Activated CD4-positive, CD25-positive, alpha-beta regulatory T cell (primary cell): ENCODE measurements at regions not wholly inside any gene's neighbourhood (a gene's known extent, or its start where the extent isn't known, plus 50 kb on each side); places are given as distances from the start of the nearest gene placed in this dataset.

Experiments used
- DNase-seq, 4 experiments: peaks; one replicate each; lab custom pipeline; 2025; lab: John Stamatoyannopoulos, UW

DNA sequence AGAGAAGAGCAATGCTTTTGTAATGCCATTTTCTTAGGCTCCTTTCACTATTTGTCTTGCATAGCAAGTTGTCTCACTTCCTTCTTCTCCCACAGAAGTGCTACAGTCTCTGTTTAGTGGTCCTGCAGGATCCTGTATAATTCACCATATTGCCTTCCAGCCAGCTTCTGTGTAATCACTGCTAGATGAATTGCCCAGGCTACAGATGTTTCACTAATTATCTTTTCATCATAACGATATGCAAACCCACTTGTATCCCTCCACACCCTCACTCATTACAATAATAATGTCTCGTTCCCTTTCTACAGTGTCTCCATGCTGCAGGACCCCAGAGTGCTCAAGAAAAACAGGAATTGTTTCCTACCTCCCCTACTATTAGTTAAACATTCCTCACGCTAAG lies 402.9 kb downstream of the TBL1XR1 start:
- no peak for DNase-seq

DNA sequence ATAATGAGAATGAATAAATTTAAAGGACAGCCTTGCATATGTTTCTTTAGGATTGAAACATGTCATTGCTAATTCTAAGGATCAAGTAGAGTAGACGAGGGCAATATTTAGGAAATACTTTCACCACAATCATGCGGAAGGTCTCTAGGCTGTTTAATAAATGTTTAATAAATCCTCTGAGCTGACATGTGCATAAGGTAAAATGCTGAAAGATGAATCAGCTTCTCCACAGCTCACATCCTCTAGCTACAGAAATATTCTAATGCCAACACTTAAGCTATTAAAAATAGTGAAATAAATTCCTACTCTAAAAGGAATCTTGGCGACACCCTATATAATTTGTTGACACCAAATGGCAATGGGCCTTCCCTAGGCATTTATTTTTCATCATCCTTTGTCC lies 407.3 kb downstream of the TBL1XR1 start:
- no peak for DNase-seq

DNA sequence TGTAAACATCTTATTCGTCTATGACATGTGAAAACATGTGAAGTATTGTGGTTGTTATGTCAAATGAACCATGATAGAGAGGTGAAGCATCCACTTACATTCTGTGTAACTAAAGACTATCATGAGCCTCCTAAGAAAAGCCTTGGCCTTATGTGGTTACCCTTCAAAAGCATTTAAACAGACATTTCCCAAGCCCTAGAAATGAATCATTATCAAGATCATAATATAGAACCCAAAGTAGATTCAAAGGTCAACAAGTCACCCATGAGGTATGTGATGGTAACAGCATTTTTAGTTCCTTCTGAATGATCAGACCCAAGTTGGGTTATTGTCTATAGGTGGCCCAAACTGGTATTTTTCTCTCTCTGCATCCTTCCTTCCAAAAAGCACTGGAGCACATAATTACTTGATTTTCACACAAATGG lies 408.0 kb downstream of the TBL1XR1 start:
- DNase-seq, result no peak

DNA sequence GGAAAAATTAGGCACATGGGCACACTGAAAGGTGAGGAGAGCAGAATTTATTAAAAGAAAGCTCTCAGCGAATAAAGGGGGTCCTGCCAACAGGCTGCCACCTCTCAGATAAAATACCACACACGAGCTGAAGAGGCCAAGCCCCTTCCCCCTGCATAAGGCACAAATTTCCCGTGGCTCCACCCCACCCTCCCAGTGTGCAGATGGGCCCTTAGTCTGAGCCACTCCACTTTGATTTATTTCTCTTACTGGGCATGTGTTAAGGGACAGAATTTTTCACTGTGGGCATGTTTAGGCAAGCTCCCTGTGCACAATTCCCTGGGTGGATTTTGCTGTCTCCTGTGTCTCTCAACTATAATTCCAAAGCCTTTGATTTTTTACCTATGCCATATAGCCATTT lies 409.8 kb downstream of the TBL1XR1 start:
- no peak for DNase-seq

GRCh38 chr3:176785171-176785570 lies 412.1 kb downstream of the TBL1XR1 start:
- DNase-seq, result no peak

DNA sequence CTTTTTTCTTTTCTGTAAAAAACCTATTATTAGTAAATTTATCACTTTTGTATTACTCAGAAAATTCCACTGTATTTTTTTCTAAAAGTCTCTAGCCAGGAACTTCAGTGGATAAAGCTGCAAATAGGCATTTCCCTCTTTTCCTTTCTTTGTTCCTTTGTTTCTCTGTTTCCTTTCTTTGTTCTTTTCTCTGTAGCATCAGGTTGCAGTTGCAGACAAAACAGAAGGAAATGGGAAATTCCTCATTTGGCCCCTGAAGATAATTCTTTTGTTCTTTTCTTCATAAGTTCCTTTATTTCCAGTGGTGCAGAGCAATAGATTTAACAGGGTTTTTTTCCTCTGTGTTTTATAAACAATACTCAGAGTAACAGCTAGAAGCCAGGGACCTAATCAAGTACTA lies 416.5 kb downstream of the TBL1XR1 start:
- no peak for DNase-seq

DNA sequence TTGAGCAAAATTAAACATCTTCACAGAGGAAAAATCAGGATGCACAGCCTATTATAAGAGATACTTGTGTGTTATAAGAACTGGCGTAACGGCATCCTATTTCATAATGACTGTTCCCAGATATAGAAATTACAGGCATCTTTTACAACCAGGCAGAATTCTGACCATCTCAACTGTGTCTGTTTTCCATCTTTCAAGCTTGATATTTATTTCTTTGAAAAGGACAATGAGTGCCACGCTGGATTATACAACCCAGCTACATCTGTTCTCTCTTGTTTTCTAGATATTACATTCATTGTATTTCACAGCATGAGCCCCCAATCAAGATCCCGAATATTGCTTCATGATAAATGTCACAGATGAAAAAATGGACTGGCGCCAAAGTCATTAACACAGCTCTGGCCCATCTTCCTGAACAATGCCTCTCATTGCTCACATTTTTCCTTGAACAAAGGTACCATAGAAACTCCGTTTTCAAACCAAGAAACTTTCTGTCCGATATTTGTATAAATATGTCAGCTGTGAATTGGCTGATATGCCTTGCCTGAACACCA lies 420.6 kb downstream of the TBL1XR1 start:
- DNase-seq, result no peak

DNA sequence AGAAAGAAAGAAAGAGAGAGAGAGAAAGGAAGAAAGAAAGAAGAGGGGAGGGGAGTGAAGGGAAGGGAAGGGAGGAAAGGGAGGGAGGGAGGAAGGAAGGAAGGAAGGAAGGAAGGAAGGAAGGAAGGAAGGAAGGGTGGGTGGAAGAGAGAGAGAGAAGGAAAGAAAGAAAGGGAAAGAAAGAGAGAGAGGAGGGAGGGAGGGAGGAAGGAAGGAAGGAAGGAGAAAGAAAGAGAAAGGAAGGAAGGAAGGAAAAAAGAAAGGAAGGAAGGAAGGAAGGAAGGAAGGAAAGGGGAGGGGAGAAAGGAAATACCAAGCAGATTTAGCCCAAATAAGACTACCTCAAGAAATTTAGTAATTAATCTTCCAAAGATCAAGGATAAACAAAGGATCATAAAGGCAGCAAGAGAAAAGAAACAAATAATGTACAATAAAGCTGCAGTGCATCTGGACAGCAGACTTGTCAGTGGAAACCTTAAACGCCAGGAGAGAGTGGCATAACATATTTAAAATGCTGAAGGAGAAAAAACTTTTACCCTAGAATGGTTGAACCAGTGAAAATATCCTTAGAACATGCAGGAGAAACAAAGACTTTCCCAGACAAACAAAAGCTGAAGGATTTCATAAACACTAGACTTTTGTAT lies 427.6 kb downstream of the TBL1XR1 start:
- no peak for DNase-seq

- DNase-seq, result no peak
These were observed 429.9 kb downstream of the TBL1XR1 start for GRCh38 chr3:176767385-176767784.

GRCh38 chr3:176766862-176767261 lies 430.4 kb downstream of the TBL1XR1 start:
- DNase-seq, result no peak

DNA sequence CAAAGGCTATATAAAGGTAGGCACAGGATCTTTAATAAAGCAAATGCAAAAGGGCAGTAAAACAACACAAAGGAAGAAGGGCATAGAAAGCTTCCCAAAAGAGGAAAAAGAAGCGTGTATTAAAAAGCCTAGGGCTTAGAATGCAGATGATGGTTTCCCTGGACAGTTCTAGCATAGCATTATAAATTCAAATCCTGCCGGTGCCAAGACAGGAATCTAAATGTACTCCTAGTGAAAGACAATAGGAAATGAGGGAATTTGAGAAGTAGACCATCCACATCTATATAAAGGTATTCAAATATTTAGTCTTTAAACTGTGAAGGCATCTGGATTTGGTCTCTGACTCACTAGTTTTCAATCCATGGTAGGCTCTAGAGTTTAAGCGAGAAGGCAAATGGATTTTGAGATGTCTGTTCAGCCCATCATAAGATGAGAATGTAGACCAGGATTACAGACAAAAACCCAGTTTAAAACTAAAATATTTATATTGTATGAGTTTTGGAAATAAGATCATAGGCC lies 431.8 kb downstream of the TBL1XR1 start:
- no peak for DNase-seq

GRCh38 chr3:176759815-176760506 lies 437.3 kb downstream of the TBL1XR1 start:
- no peak for DNase-seq

GRCh38 chr3:176757429-176757828 lies 439.9 kb downstream of the TBL1XR1 start:
- no peak for DNase-seq

GRCh38 chr3:176755977-176756376 lies 441.3 kb downstream of the TBL1XR1 start:
- DNase-seq, result no peak

GRCh38 chr3:176755552-176755951 lies 441.7 kb downstream of the TBL1XR1 start:
- no peak for DNase-seq

DNA sequence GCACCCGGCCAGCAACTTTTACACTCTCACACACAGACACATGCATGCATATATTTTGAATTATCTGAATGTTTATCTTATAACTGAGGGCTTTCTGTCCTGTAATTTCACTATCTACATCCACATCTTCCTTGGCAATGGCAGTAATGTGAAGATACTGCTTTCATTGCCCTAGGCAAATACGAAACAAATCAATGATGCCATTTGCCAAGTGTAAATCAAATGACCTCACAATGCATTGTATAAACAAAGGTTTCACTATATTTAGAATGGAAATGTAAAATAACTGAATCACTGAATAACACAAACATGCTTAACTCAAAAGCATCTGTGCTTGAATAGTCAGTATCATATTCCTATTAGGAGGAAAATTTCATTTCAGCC lies 455.6 kb downstream of the TBL1XR1 start:
- no peak for DNase-seq

GRCh38 chr3:176740906-176741663 lies 456.2 kb downstream of the TBL1XR1 start:
- DNase-seq, result no peak

GRCh38 chr3:176739159-176739558 lies 458.1 kb downstream of the TBL1XR1 start:
- DNase-seq, result no peak

DNA sequence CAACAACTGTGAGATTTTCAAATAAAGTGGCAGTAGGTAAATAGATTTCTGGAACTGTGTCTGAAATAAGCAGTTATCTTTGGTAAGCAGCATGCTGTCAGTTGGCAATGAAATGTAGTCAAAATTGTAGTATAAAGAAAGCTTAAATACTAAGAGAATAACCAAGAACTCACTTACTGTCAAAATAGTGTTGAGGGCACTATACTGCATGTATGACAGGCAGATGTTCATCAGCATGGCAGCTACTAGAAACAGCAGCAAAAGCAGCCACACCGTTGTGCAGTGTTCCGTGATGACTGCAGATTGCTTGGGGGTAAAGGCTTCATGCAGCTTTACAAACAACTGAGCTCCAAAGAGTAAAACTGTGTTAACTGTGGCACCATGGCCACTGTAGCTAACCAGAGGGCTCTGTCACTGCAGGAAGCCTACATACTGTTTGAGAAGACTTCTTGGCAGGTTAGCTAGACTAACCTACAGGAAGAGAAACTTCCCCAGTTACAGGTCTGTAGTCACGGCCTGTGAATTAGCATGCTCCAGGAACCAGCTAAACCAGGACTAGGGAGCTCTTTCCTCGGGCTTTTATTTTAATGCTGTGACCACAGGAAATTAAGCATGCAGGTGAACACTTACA lies 459.7 kb downstream of the TBL1XR1 start:
- DNase-seq, result no peak

DNA sequence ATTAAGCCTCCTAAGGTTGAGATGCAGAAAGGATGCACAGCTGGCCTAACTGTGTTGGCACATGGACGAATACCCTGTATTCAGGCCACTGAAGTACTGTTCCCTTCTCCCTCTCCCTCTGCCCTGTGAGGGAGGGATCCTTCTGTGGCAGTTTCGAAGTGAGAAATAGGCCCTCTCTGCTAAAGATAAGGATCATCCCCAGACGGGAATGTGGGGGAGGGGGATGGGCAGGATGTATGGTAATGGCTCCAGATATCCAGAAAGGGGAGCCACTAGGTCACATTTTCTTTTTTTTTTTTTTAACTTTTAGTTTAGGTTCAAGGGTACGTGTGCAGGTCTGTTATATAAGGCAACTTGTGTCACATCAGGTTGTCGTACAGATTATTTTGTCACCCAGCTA lies 463.1 kb downstream of the TBL1XR1 start:
- no peak for DNase-seq

- no peak for DNase-seq
These were observed 472.9 kb downstream of the TBL1XR1 start for GRCh38 chr3:176724394-176724759.

GRCh38 chr3:176723758-176724393 lies 473.4 kb downstream of the TBL1XR1 start:
- no peak for DNase-seq
